ENCODE measurements at regions not wholly inside any gene's neighbourhood (a gene's known extent, or its start where the extent isn't known, plus 50 kb on each side); places are given as distances from the start of the nearest gene placed in this dataset.

DNA sequence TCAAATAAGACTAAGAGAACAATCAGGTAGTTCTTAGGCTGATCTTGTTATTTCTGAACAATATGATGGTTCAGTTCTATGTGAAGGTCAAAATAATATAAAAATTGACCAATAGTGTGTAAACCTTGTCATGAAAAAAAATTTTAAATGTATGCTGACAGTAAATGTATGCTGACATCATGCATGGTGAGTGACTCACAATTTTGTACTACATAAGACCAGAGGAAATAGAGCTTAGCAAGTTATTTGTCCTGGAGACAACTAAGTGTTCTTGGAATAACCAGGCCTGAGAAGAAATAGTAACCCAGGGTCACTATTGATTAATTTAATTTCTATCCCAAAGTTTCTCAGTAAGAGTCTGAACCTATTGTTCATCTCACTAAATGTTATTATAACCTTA lies 182.2 kb upstream of the PCDH15 start:
- no peak for DNase-seq

DNA sequence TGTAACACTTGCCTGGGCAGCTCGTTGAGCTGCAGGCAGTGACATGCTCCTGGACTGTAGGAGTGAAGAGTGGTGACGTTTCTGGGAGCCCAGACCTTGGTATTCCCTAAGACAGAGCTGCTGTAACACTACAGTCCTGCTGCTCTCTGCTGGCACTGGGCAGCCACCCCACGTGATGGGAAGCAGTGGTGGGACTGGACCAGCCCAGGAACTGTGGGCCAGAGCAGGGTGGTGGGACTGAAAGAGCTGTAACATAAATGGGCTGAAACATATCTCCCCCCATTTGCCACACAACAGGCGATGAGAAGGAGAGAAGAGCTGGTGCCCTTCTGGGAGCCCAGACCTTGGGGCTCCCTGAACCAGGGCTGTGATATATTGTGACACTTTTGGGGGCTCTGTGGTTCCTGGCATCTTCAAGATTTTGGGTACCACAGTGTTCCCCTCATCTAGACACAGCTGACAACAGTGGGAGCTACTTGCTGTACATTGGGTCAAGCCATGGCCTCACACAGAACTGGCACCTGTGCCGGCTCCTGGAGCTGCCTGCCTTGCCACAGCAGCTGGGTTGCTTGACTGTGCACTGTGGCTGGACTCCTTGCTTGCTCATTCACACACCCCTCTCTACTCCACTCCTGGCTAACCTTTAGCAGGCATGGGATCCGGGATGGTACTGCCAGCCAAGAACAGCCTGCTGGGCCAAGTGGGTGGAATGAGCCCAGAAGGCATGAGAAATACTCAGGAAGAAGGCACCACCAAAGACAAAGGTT lies 161.3 kb upstream of the PCDH15 start:
- no peak for DNase-seq

GRCh38 chr10:54961040-54961439 lies 160.0 kb upstream of the PCDH15 start:
- DNase-seq, result no peak

GRCh38 chr10:54958844-54959243 lies 157.8 kb upstream of the PCDH15 start:
- no peak for DNase-seq

- DNase-seq, result no peak
These were observed 146.6 kb upstream of the PCDH15 start for GRCh38 chr10:54947605-54948004.

GRCh38 chr10:54940418-54940817 lies 139.4 kb upstream of the PCDH15 start:
- DNase-seq, result no peak

DNA sequence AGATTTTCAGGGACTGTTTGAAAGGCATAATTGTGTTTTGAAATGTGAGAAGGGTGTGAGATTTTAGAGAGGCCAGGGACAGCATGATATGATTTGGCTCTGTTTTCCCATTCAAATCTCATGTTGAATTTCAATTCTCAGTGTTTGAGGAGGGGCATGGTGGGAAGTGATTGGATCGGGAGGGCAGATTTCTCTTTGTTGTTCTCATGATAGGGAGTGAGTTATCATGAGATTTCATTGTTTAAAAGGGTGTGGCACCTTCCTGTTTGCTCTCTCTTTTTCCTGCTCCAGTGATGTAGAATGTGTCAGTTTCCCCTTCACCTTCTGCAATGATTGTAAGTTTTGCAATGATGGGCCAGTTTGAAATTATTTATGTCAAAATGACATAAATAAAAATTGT lies 113.0 kb upstream of the PCDH15 start:
- DNase-seq, result no peak

DNA sequence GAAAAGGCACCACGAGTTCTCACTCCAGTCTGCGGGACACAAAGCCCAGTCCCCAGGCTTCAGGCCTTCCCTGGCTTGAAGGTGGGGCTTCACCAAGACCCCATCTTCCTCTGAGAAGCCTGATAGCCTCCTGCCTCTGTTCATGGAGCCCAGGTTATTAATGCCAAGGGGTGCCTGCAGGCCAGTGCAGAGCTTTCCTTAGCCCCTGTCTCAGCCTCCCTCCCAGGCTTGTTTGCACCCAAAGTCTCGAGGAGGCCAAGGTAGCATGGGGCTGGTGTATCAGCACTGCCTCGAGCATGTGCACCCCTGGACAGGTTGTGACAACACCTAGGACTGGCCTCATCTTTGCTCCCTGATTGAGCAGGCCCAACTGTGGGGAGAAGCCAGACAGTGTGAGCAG lies 108.1 kb upstream of the PCDH15 start:
- no peak for DNase-seq

GRCh38 chr10:54908019-54908418 lies 107.0 kb upstream of the PCDH15 start:
- DNase-seq, result no peak

- DNase-seq, result no peak
These were observed 105.9 kb upstream of the PCDH15 start for GRCh38 chr10:54906940-54907339.

DNA sequence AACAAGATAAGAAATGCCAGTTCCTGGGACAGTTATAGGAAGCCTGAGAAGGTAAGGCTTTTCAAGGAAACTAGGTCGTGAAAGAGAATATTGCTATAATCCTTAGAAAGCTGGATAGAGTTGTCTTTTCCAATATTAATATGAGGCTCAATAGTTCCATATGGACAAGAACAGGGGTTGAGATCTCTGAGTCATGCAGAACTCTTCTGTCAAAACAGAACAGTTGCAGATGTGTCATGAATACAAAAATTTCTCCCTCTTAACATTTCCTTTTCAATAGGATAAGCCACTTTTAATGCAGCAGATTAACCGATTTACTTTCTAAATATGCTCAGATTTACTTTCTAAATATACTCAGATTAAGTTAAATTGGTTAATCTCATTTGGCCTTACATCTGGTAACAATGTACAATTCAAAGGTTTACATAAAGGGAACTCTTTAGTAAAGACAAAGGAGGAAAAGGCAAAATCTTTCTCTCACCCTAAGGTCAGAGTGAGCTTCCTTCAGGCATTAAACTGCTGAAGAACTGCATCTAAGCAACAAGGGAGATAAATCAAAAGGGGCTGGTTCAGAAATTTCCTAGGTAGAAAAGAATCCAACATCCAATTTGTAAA lies 104.7 kb upstream of the PCDH15 start:
- no peak for DNase-seq

DNA sequence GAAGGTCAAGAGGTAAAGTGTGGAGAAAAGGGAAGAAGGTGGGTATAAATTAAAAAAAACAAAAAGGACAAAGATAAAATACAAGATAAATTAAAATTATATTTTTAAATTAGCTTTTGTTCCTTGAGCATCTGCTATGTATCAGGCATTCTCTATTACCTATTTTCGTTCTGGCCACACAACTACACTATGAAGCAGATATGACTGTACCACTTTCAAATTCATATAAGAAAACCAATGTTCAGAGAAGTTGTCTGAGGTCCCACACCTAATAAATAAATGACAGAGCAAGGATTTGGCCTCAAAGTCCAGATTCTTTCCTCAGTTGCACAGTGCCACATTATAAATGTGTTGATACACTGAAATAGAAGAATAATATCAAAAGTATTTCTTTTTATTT lies 103.8 kb upstream of the PCDH15 start:
- no peak for DNase-seq

DNA sequence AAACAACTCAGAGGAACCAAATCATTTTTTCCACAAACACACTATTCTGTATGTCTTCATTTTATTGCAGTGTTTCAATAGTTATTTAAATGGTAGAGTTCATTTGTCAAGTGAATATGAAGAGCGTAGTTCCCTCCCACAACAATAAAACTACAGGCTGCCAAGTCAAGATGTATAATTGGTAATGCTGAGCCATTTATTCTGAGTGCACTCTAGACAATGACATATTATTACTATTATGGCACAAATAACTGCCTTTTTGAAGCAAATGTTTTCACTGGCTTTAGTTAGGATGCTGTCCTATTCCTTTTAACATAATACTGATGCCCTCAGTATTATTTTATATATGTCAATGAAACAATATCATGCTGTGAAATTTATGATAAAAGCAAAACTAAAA lies 102.7 kb upstream of the PCDH15 start:
- no peak for DNase-seq

DNA sequence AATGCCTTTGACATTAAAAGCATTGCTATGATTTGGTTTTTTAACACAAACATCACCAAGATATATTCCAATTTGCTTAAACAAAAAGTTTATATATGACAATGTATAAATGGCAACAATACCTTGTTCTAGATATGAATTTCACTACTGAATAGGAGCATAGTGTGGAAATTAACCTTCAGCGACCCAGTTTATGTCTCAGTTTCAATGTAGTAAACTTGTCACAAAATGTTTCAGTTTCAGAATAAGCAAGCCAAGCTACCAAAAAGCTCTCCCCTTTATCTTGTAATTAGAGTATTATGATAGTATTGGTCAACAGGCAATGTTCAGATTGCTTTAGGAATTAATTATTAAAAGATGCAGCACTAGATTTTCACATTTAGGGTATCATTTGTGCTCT lies 99.6 kb upstream of the PCDH15 start:
- no peak for DNase-seq

- DNase-seq, result no peak
These were observed 80.0 kb upstream of the PCDH15 start for GRCh38 chr10:54880996-54881395.

DNA sequence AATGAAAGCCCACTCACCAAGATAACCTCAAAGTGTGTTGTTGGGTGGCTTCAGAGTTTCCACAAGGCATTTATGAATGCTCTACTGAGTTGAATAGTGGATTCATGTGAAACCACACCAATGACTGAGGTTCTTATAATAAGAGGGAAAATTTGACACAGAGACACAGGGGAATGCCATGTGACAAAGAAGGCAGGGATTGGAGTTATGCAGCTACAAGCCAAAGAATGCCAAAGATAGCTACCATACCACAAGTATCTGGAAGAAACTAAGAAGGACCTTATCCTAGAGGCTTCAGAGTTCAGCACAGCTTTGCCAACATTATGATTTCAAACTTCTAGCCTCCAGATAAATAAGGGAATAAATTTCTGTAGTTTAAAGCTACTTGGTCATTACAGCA lies 68.0 kb upstream of the PCDH15 start:
- no peak for DNase-seq

DNA sequence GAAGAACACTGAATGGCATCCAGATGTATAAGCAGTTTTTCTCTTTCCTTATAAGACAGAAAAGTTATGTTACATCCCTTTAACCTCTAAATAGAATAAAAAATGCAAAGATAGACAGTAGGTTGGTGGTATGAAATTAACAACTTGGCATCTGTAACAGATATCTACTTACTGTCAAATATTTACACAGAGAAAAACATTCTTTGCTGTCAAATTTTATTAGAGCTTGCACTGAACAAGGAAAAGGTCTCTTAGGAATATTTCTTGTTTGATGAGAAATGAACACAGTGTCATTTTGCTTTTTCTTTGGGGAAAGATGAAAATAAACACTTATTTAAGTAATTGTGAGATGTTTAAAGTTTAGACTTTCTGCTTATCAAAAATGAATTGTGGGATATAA lies 65.6 kb upstream of the PCDH15 start:
- no peak for DNase-seq

GRCh38 chr10:54854843-54855242 lies 53.8 kb upstream of the PCDH15 start:
- no peak for DNase-seq

DNA sequence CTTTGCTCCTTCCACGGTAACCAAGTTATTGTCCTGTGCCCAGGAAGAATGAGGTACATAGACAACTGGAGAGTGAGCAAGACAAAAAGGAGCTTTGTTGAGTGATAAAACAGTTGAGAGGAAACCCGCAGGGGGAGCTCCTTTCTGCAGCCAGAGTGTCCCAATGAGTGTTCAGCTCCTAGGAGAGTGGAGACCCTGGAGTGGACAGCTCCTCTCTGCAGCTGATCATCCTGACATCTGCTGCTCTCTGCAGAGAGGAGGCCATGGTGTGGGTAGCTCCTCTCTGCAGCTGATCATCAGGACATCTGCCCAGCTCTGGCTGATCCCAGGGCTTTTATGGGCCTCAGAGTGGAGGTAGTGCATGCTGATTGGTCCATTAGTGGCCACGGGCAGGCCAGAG lies 53.4 kb upstream of the PCDH15 start:
- DNase-seq, result no peak

DNA sequence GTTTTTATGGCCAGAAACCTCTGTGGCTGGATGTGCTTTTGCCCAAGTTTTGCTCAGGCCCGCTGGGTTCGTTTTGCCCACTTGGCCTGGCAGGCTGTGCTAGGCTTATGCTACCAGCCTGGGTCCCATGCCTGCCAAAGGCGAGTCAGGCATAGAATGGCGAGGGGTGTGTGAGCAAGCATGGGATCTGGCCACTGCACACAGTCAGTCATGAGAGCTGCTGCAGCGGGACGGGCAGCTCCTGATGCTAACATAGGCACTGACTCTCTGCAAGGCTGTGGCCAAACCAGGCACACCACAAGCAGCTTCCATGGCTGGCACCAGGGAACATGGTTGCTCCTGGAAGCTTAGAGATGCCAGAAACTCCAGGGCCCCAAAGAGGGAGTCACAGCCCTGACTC lies 52.9 kb upstream of the PCDH15 start:
- no peak for DNase-seq

Measured in renal pelvis (tissue), 1 donor.